Progenitor cell of endocrine pancreas (in vitro differentiated cells): ENCODE measurements at regions not wholly inside any gene's neighbourhood (a gene's known extent, or its start where the extent isn't known, plus 50 kb on each side); places are given as distances from the start of the nearest gene placed in this dataset.

Experiments used
- DNase-seq: peaks from one replicate; pipeline ENCODE4 v3.0.0; 2021; ENCODE audit warnings: low spot score; ENCODE audit not compliant: unreplicated experiment
- H3K27ac Mint-ChIP-seq: 2 replicates; pipeline ENCODE4 v1.8.0; 2021; ENCODE audit warnings: mild to moderate bottlenecking, moderate library complexity, mixed read lengths
- H3K27me3 Mint-ChIP-seq: 2 replicates; pipeline ENCODE4 v1.8.0; 2021; ENCODE audit warnings: mixed read lengths
- H3K36me3 Mint-ChIP-seq: 2 replicates; pipeline ENCODE4 v1.8.0; 2022; ENCODE audit warnings: mixed read lengths; ENCODE audit not compliant: insufficient read depth
- H3K4me1 Mint-ChIP-seq: 2 replicates; pipeline ENCODE4 v1.8.0; 2021; ENCODE audit warnings: low read depth, mixed read lengths
- H3K4me3 Mint-ChIP-seq: 2 replicates; pipeline ENCODE4 v1.8.0; 2021; ENCODE audit warnings: low read depth, mild to moderate bottlenecking, moderate library complexity, mixed read lengths
- H3K9me3 Mint-ChIP-seq: 2 replicates; pipeline ENCODE4 v1.8.0; 2021; ENCODE audit warnings: low read depth, mixed read lengths
- TF ChIP-seq, protein P1 (sequence below): fragments of 200-600 bp; sonication (generic); IDR thresholded peaks from one replicate; pipeline ENCODE4 v1.5.0; 2021; ENCODE audit warnings: antibody characterized with exemption, mild to moderate bottlenecking; ENCODE audit not compliant: unreplicated experiment

DNA sequence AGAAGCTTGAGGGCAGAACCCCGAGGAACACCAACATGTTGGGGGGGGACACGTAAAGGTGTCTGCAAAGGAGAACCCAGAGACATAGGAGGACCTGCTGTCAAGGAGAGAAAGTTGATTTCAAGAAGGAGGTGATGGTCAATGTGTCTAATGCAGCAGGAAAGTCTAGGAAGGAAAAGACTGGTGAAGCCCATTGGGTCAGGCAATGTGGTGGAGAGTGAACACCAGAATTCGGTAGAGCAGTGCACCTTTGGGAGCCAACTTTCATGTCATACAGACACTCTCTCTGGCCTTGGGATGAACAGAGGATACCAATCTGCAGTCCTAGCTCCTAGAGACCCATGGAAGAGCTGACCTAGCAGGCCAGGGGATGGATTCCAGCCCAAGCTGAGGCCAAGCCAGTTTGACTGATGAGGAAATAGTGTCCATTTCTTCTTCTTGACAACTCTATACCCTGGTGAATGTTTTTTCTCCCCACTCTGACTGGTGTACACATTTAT, 101.9 kb downstream of the MYCN start:
- no peak for DNase-seq
- Mint-ChIP-seq H3K27ac (no peak overlapping the region), H3K4me1 (peaks cover 3% of the 10 kb centered on the region), H3K27me3 (peaks cover 24% of the 10 kb centered on the region), H3K4me3 (no peak overlapping the region), H3K9me3 (no peaks in the 10 kb centered on the region), H3K36me3 (no peaks in the 10 kb centered on the region)
- TF ChIP-seq, protein P1, sequence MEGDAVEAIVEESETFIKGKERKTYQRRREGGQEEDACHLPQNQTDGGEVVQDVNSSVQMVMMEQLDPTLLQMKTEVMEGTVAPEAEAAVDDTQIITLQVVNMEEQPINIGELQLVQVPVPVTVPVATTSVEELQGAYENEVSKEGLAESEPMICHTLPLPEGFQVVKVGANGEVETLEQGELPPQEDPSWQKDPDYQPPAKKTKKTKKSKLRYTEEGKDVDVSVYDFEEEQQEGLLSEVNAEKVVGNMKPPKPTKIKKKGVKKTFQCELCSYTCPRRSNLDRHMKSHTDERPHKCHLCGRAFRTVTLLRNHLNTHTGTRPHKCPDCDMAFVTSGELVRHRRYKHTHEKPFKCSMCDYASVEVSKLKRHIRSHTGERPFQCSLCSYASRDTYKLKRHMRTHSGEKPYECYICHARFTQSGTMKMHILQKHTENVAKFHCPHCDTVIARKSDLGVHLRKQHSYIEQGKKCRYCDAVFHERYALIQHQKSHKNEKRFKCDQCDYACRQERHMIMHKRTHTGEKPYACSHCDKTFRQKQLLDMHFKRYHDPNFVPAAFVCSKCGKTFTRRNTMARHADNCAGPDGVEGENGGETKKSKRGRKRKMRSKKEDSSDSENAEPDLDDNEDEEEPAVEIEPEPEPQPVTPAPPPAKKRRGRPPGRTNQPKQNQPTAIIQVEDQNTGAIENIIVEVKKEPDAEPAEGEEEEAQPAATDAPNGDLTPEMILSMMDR: no peak

DNA sequence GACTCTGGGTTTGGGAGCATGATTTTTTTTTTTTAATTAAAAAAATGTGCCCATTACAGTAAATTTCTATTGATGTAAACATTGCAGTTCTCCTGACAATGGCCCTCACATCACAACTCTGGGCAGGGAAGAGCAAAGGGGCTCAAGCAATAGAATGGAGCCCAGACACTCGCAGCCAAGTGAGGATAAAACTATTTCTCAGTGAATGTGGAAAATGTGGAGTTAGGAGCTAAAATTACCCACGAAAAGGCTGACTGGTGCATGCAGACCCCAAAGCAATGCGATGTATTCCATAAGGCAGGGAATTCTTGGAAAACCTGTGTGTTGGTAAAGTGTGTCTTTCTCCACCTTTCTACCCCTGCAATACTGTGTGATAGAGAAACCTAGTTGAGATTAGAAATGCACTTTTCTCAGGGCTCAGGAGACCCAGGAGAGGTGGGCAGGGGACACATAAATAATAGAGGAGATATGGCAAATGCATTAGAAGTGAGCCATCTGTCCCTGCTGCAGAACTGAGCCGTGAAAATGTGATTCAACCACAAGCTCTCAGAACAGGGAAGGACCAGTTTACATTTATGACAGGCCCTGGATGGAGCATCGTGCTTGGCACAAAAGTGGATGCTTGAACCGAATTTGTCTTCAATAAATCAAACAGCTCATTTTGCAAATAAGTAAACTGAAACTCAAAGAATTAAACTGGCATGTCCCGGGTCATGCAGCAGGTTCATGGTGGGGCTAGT, 100.1 kb downstream of the MYCN start:
- TF ChIP-seq, protein P1: no peak
- H3K36me3 Mint-ChIP-seq: no peaks in the 10 kb centered on the region
- no peak overlapping the region for H3K27ac Mint-ChIP-seq
- no peak for DNase-seq
- no peak overlapping the region for H3K4me3 Mint-ChIP-seq
- H3K27me3 Mint-ChIP-seq: peaks cover 27% of the 10 kb centered on the region
- peaks cover 3% of the 10 kb centered on the region for H3K4me1 Mint-ChIP-seq
- H3K9me3 Mint-ChIP-seq: no peaks in the 10 kb centered on the region

DNA sequence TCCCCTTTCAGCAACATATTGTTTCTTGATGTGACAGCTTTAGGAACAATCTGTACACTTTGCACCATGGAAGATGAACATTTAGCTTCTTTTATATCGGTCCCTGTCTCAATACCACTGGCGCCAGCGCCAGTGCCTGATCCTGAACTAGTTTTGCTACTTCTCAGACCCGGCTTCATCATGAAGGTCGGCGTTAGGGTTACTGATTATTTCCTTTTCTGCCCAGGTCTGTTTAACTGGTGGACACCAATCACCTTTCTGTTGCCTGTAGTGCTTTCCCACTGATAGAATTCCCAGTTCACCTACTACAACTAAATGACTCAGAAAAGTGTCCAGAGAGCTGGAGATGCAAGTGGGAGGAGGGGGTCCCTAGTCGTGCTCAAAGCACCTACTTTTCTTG, 99.5 kb downstream of the MYCN start:
- peaks cover 27% of the 10 kb centered on the region for H3K27me3 Mint-ChIP-seq
- H3K27ac Mint-ChIP-seq: no peak overlapping the region
- H3K9me3 Mint-ChIP-seq: no peaks in the 10 kb centered on the region
- no peak for DNase-seq
- no peak overlapping the region for H3K4me3 Mint-ChIP-seq
- TF ChIP-seq, protein P1: no peak
- H3K36me3 Mint-ChIP-seq: no peaks in the 10 kb centered on the region
- peaks cover 3% of the 10 kb centered on the region for H3K4me1 Mint-ChIP-seq

DNA sequence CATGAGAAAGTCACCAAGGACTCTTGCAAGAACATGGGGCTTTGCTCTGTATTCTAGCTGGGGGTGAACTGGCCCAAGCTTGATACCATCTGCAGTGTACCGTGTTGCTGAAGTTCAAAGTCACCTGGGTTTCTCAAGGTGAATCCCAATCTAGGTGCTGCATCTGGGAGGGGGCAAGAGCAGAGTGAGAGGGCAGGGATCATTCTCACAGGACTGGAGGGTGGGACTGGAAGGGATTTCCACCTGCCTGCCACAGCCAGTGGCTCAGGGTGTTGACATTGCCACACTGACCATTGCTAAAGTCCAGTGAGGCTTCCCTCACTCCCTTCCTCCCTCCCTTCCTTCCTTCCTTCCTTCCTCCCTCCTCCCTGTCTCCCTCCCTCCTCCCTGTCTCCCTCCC, 98.7 kb downstream of the MYCN start:
- Mint-ChIP-seq H3K4me1 (peaks cover 4% of the 10 kb centered on the region), H3K27ac (no peak overlapping the region), H3K9me3 (no peaks in the 10 kb centered on the region), H3K4me3 (no peak overlapping the region), H3K36me3 (no peaks in the 10 kb centered on the region), H3K27me3 (peaks cover 27% of the 10 kb centered on the region)
- no peak for DNase-seq
- TF ChIP-seq, protein P1: no peak

DNA sequence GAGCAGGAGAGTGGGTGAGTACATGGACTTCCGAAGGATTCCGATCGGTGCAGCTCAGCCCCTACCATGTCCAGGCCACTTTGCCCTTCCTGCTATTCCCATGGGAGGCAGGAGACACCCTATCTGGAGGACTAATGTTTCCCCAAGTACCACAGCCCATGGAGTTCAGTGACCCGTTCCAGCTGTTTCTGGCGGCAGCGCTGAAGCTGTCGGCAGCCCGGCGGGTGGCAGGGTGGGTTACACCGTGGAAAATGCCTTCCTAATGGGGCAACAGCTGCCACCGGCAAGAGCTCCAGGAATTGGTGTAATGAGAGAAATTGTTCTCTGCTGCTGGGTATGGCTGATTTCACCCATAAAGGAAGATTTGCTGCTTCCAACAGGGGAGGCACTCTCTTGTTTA, 98.3 kb downstream of the MYCN start:
- TF ChIP-seq, protein P1: no peak
- no peak overlapping the region for H3K4me3 Mint-ChIP-seq
- H3K36me3 Mint-ChIP-seq: no peaks in the 10 kb centered on the region

More for the DNA sequence above, 98.3 kb downstream of the MYCN start:
- no peak for DNase-seq
- Mint-ChIP-seq H3K27ac (no peak overlapping the region), H3K4me1 (peaks cover 4% of the 10 kb centered on the region), H3K9me3 (no peaks in the 10 kb centered on the region), H3K27me3 (peaks cover 27% of the 10 kb centered on the region)
